ENCODE measurements at regions not wholly inside any gene's neighbourhood (a gene's known extent, or its start where the extent isn't known, plus 50 kb on each side); places are given as distances from the start of the nearest gene placed in this dataset.
A peak's percentile ranks its signal among the peaks of the same experiment; 100 is the strongest.

DNA sequence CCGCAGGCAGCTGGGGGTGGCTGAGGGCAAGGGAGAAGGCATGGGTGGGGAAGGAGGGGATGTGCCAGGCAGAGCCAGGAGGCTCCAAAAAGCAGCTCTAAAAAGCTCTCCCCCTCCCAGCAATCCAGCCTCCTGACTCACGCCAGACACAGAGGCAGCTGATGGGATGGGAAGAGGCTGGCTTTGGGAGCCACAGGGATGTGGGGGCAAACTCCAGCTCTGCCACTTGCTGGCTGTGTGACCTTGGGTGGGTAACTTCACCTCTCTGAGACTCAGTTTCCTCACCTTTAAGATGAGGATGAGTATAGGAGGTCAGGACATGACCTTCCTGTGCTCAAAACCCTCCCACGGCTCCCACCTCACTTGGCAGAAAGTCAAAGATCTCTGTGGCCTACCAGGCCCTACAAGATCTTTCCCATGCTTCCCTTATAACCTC is 148.9 kb downstream of the CEBPB start:
- no peak for ATAC-seq (ENCODE audit: low read depth)
- H3K27me3 Mint-ChIP-seq, result peaks cover 10% of the 10 kb centered on the region
- intact Hi-C loops (cut with micrococcal nuclease), result no loop called here

GRCh38 chr20:50340541-50340940 is 149.9 kb downstream of the CEBPB start:
- Mint-ChIP-seq H3K9me3 (no peaks in the 10 kb centered on the region), H3K27ac (no peak overlapping the region), H3K4me1 (peaks cover 26% of the 10 kb centered on the region), H3K36me3 (ENCODE audit: low read depth) (no peaks in the 10 kb centered on the region), H3K27me3 (peaks cover 13% of the 10 kb centered on the region), H3K4me3 (no peak overlapping the region)
- ChIA-PET CTCF (no interaction called here), POLR2A (interaction anchor here (2.1 kb wide), 1 partner anchor 9 kb away, joined by 18 read pairs; no protein-coding TSS in a partner anchor)
- intact Hi-C loops (cut with micrococcal nuclease), result no loop called here
- no peak for TF ChIP-seq CTCF (IDR thresholded peaks at IDR 0.05)
- no peak for ATAC-seq (ENCODE audit: low read depth)
- DNase-seq, result no peak

More for the DNA sequence above, 148.9 kb downstream of the CEBPB start:
- no peak for DNase-seq
- Mint-ChIP-seq H3K4me3 (no peak overlapping the region), H3K9me3 (no peaks in the 10 kb centered on the region), H3K36me3 (ENCODE audit: low read depth) (no peaks in the 10 kb centered on the region), H3K27ac (no peak overlapping the region), H3K4me1 (peaks cover 28% of the 10 kb centered on the region)
- ChIA-PET CTCF (no interaction called here), POLR2A (interaction anchor here (2.1 kb wide), 1 partner anchor 10 kb away, joined by 18 read pairs; no protein-coding TSS in a partner anchor)
- no peak for TF ChIP-seq CTCF (IDR thresholded peaks at IDR 0.05)

- H3K36me3 Mint-ChIP-seq (ENCODE audit: low read depth), result no peaks in the 10 kb centered on the region
- intact Hi-C loops (cut with micrococcal nuclease), result no loop called here
- TF ChIP-seq CTCF (IDR thresholded peaks at IDR 0.05), result no peak
- POLR2A ChIA-PET, result no interaction called here
- H3K27me3 Mint-ChIP-seq, result peaks cover 16% of the 10 kb centered on the region
- peaks cover 26% of the 10 kb centered on the region for H3K4me1 Mint-ChIP-seq
- H3K27ac Mint-ChIP-seq, result no peak overlapping the region
- no peaks in the 10 kb centered on the region for H3K9me3 Mint-ChIP-seq
- no peak overlapping the region for H3K4me3 Mint-ChIP-seq
- CTCF ChIA-PET, result no interaction called here
- ATAC-seq (ENCODE audit: low read depth) (no peak), DNase-seq (no peak)
Observed at GRCh38 chr20:50341050-50341449, 150.4 kb downstream of the CEBPB start.

- H3K27ac Mint-ChIP-seq, result no peak overlapping the region
- ChIA-PET POLR2A (interaction anchor here (0.6 kb wide), 1 partner anchor 56 kb away, joined by 3 read pairs; no protein-coding TSS in a partner anchor), CTCF (no interaction called here)
- TF ChIP-seq CTCF (IDR thresholded peaks at IDR 0.05), result no peak
- H3K9me3 Mint-ChIP-seq, result no peaks in the 10 kb centered on the region
- H3K36me3 Mint-ChIP-seq (ENCODE audit: low read depth), result no peaks in the 10 kb centered on the region
- ATAC-seq (ENCODE audit: low read depth), result peak; percentile 68
- no peak overlapping the region for H3K4me3 Mint-ChIP-seq
- peaks cover 26% of the 10 kb centered on the region for H3K4me1 Mint-ChIP-seq
- peaks cover 26% of the 10 kb centered on the region for H3K27me3 Mint-ChIP-seq
- no peak for DNase-seq
- intact Hi-C loops (cut with micrococcal nuclease), result no loop called here
Observed at GRCh38 chr20:50341880-50342637, 151.4 kb downstream of the CEBPB start.

- H3K4me3 Mint-ChIP-seq, result no peak overlapping the region
- H3K27ac Mint-ChIP-seq, result no peak overlapping the region
- CTCF ChIA-PET, result no interaction called here
- no peak for TF ChIP-seq CTCF (IDR thresholded peaks at IDR 0.05)
- intact Hi-C loops (cut with micrococcal nuclease), result no loop called here
- POLR2A ChIA-PET, result interaction anchor here (0.6 kb wide), 1 partner anchor 57 kb away, joined by 3 read pairs; no protein-coding TSS in a partner anchor
- H3K9me3 Mint-ChIP-seq, result no peaks in the 10 kb centered on the region
- H3K4me1 Mint-ChIP-seq, result peaks cover 26% of the 10 kb centered on the region
- no peaks in the 10 kb centered on the region for H3K36me3 Mint-ChIP-seq (ENCODE audit: low read depth)
- no peak for ATAC-seq (ENCODE audit: low read depth)
- no peak for DNase-seq
- H3K27me3 Mint-ChIP-seq, result peaks cover 29% of the 10 kb centered on the region
Observed at GRCh38 chr20:50342638-50343102, 152.0 kb downstream of the CEBPB start.

Measured in activated B cell treated with CpG ODN at 0.5 μM for 24 hours (primary cell).